Suprapubic skin (tissue), 4 donors: ENCODE measurements at regions not wholly inside any gene's neighbourhood (a gene's known extent, or its start where the extent isn't known, plus 50 kb on each side); places are given as distances from the start of the nearest gene placed in this dataset.

Experiments used
- DNase-seq, 2 donors: peaks; one replicate each; pipeline ENCODE4 v3.0.0-alpha.2; 2019; ENCODE audit warnings: low spot score in 2 of 2
- H3K27ac ChIP-seq: fragments of 200-600 bp; sonication (generic); one replicate; pipeline ENCODE4 v1.5.1; 2019
- H3K27me3 ChIP-seq: fragments of 200-600 bp; sonication (generic); one replicate; pipeline ENCODE4 v1.5.1; 2019
- H3K36me3 ChIP-seq: fragments of 200-600 bp; sonication (generic); one replicate; pipeline ENCODE4 v1.5.1; 2019
- H3K4me1 ChIP-seq: fragments of 200-600 bp; sonication (generic); one replicate; pipeline ENCODE4 v1.5.1; 2019
- H3K4me3 ChIP-seq: fragments of 200-600 bp; sonication (generic); one replicate; pipeline ENCODE4 v1.5.1; 2019; ENCODE audit warnings: mild to moderate bottlenecking
- H3K9me3 ChIP-seq: fragments of 200-600 bp; sonication (generic); one replicate; pipeline ENCODE4 v1.5.1; 2019
- EP300 ChIP-seq: sonication (generic); formaldehyde crosslinking; IDR thresholded peaks from one replicate; pipeline ENCODE4 v1.6.1; 2017; ENCODE audit warnings: antibody characterized with exemption
- POLR2A ChIP-seq, 2 donors: fragments of 450-650 bp; IDR thresholded peaks; one replicate each; pipeline ENCODE4 v1.6.1; 2017; ENCODE audit warnings: antibody characterized with exemption in 2 of 2, mild to moderate bottlenecking in 2 of 2, moderate library complexity in 2 of 2
- POLR2AphosphoS5 ChIP-seq, 3 donors: sonication (generic); formaldehyde crosslinking; IDR thresholded peaks; one replicate each; pipeline ENCODE4 v1.6.1; 2017; ENCODE audit warnings: antibody characterized with exemption in 3 of 3
- WGBS: methylation state at CpG from one replicate; pipeline ENCODE4 v1.1.5; 2018; 5-methylcytosine and 5-hydroxymethylcytosine counted together
- TF ChIP-seq, protein P1 (sequence below), 2 donors: fragments of 200-600 bp in 1 of 2; fragments of 450-650 bp in 1 of 2; sonication (generic) in 1 of 2; IDR thresholded peaks; one replicate each; pipeline ENCODE4 v1.5.1; 2016 to 2019; ENCODE audit warnings: antibody characterized with exemption in 2 of 2, mild to moderate bottlenecking in 1 of 2, moderate library complexity in 1 of 2

GRCh38 chr5:25707093-25707492, 1062.3 kb upstream of the CDH10 start:
- no peak overlapping the region for H3K27ac ChIP-seq
- H3K36me3 ChIP-seq = no peaks in the 10 kb centered on the region
- H3K27me3 ChIP-seq = no peaks in the 10 kb centered on the region
- H3K4me1 ChIP-seq = no peaks in the 10 kb centered on the region
- DNase-seq = no peak
- H3K4me3 ChIP-seq = no peak overlapping the region
- TF ChIP-seq POLR2AphosphoS5 (IDR thresholded peaks at IDR 0.05) (no peak), EP300 (no peak), POLR2A (IDR thresholded peaks at IDR 0.05) (no peak)
- TF ChIP-seq, protein P1, sequence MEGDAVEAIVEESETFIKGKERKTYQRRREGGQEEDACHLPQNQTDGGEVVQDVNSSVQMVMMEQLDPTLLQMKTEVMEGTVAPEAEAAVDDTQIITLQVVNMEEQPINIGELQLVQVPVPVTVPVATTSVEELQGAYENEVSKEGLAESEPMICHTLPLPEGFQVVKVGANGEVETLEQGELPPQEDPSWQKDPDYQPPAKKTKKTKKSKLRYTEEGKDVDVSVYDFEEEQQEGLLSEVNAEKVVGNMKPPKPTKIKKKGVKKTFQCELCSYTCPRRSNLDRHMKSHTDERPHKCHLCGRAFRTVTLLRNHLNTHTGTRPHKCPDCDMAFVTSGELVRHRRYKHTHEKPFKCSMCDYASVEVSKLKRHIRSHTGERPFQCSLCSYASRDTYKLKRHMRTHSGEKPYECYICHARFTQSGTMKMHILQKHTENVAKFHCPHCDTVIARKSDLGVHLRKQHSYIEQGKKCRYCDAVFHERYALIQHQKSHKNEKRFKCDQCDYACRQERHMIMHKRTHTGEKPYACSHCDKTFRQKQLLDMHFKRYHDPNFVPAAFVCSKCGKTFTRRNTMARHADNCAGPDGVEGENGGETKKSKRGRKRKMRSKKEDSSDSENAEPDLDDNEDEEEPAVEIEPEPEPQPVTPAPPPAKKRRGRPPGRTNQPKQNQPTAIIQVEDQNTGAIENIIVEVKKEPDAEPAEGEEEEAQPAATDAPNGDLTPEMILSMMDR (IDR thresholded peaks at IDR 0.05) = no peak
- WGBS = 38% methylated on average over 2 of the region's 2 CpGs
- H3K9me3 ChIP-seq = no peaks in the 10 kb centered on the region

DNA sequence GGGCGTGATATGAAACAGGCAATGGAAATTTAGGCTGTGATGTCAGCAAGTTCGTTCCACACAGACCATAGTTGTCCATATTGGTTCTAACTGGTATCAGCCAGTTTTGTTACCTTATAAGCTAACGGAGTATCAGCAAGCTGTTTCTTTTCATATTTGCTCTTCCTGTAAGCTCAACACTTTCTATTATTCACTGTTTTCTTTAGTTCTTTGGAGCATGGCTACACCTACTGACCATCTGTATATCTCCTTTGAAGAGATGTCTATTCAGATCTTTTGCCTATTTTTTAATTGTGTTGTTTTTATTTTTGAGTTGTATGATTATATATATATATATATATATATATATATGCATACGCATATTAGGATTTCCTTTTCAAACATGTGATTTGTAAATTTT, 1057.2 kb upstream of the CDH10 start:
- TF ChIP-seq POLR2A (IDR thresholded peaks at IDR 0.05) (no peak), POLR2AphosphoS5 (IDR thresholded peaks at IDR 0.05) (no peak), EP300 (no peak)
- TF ChIP-seq, protein P1 (IDR thresholded peaks at IDR 0.05) = no peak
- WGBS = 79% methylated on average over 4 of the region's 4 CpGs
- Histone ChIP-seq H3K27ac (no peak overlapping the region), H3K27me3 (no peaks in the 10 kb centered on the region), H3K9me3 (no peaks in the 10 kb centered on the region), H3K4me1 (no peaks in the 10 kb centered on the region), H3K36me3 (no peaks in the 10 kb centered on the region), H3K4me3 (no peak overlapping the region)
- no peak for DNase-seq

- H3K9me3 ChIP-seq = no peaks in the 10 kb centered on the region
- no peak for TF ChIP-seq EP300
- TF ChIP-seq POLR2AphosphoS5 (IDR thresholded peaks at IDR 0.05) = no peak
- TF ChIP-seq POLR2A (IDR thresholded peaks at IDR 0.05) = no peak
- TF ChIP-seq, protein P1 (IDR thresholded peaks at IDR 0.05) = no peak
- DNase-seq = no peak
- no peak overlapping the region for H3K27ac ChIP-seq
- no peaks in the 10 kb centered on the region for H3K4me1 ChIP-seq
- no peaks in the 10 kb centered on the region for H3K36me3 ChIP-seq
- 27% methylated on average over 1 of the region's 1 CpG for WGBS
- no peaks in the 10 kb centered on the region for H3K27me3 ChIP-seq
- H3K4me3 ChIP-seq = no peak overlapping the region
These were observed 1050.0 kb upstream of the CDH10 start for GRCh38 chr5:25694801-25695200.

DNA sequence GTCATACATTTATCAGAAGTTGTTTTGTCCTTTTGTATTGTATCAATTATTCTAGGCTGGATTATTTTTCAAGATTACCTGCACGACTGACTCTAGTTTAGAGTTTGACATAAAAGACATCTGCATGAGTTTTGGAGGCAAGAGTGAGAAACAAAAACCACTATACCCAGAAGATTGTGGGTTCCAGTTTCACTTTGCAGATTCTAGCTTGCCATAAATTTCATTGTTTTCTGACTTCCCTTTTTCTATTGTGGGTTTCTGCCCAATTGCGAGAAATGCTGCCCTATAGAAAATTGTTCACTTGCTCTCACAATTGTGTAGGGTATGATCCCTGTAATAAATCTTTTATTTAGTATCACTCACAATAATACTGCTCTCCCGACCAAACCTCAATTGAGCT, 1043.4 kb upstream of the CDH10 start:
- 48% methylated on average over 3 of the region's 3 CpGs for WGBS
- TF ChIP-seq POLR2AphosphoS5 (IDR thresholded peaks at IDR 0.05) = no peak
- TF ChIP-seq, protein P1 (IDR thresholded peaks at IDR 0.05) = no peak
- no peak for TF ChIP-seq POLR2A (IDR thresholded peaks at IDR 0.05)
- no peaks in the 10 kb centered on the region for H3K4me1 ChIP-seq
- no peak for DNase-seq
- no peak overlapping the region for H3K4me3 ChIP-seq
- H3K9me3 ChIP-seq = no peaks in the 10 kb centered on the region
- H3K36me3 ChIP-seq = no peaks in the 10 kb centered on the region
- H3K27me3 ChIP-seq = no peaks in the 10 kb centered on the region
- no peak overlapping the region for H3K27ac ChIP-seq

DNA sequence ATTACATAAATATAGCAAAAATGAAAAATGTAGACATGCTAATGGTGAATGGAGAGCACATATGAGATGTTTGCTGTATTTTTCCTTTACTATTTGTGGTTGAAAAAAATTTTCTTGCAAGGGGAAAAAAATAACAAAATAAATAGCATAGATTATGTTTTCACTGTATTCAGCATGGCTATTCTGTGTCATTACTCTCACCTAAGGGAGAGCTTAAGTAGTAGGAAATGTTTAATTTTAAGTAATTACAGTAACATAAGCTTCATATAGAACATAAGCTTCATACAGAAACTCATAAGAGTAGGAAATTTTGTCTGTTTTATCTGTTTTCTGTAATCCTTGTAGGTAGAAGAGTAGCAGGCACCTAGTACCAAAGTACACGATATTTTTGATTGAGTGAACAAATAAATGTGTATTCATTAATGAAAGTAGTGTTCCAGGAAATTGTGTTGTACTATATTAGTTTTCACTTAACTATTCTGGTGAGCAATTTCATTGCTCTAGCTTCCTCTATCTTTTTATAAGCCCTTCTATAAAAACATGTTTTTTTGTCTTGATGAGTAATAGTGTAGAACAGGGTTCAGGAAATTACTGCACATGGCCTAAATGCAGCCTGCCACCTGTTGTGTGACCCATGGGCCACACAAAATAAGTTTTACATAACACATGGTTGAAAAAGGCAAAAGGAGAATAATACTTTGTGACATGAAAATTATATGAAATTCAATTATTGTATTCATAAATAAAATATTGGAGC, 1025.0 kb upstream of the CDH10 start:
- Histone ChIP-seq H3K27me3 (no peaks in the 10 kb centered on the region), H3K4me3 (no peak overlapping the region), H3K36me3 (no peaks in the 10 kb centered on the region), H3K9me3 (no peaks in the 10 kb centered on the region), H3K27ac (no peak overlapping the region), H3K4me1 (no peaks in the 10 kb centered on the region)
- TF ChIP-seq, protein P1 (IDR thresholded peaks at IDR 0.05) = no peak
- TF ChIP-seq POLR2AphosphoS5 (IDR thresholded peaks at IDR 0.05) (no peak), POLR2A (IDR thresholded peaks at IDR 0.05) (no peak), EP300 (no peak)
- 83% methylated on average over 1 of the region's 1 CpG for whole genome bisulfite sequencing
- no peak for DNase-seq
